Iris pigment epithelial cell (primary cell): ENCODE measurements at regions not wholly inside any gene's neighbourhood (a gene's known extent, or its start where the extent isn't known, plus 50 kb on each side); places are given as distances from the start of the nearest gene placed in this dataset.
"Not testable (repeated sequence)": the region's sequence is repeated elsewhere in the genome, so short reads cannot be mapped to it uniquely, and the experiment has no call there.

Source experiments
- DNase-seq: peaks from one replicate; pipeline ENCODE4 v3.0.0-alpha.2; 2011; ENCODE audit warnings: low read depth

DNA sequence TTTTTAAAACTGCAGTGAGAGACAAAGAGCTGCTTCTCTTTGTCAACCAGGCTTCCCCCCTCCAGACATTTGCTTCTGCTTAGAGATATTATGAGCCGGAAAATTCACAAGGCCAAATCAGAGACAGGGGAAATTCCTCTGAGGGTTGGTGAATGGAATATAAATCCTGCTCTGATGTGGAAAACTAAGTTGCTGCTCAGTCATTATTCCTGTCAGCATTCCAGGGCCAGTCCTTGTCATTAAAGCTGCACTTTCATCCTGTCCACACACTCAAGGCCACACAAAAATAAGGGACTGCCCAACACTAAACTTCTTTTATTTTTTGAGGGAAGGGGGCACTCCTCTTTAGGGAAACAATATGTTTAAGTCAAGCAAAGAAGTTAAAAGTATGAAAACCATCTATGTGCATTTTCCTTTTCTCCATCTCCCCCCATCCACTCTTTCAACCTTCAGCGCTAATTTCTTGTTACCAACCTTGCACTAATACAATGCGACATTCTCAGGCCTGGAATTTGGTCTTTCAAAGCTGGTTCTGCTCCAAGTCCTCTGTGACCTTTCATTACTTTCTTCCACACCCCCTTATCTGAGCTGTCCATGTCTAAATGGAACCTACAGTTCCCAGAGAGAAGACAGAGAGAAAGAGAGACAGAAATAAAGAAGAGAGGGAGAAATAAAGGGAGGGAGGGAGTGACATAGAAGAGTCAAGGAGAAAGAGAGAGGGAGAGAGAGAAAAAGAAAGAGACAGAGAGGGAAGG is 118.9 kb upstream of the S1PR3 start:
- no peak for DNase-seq

DNA sequence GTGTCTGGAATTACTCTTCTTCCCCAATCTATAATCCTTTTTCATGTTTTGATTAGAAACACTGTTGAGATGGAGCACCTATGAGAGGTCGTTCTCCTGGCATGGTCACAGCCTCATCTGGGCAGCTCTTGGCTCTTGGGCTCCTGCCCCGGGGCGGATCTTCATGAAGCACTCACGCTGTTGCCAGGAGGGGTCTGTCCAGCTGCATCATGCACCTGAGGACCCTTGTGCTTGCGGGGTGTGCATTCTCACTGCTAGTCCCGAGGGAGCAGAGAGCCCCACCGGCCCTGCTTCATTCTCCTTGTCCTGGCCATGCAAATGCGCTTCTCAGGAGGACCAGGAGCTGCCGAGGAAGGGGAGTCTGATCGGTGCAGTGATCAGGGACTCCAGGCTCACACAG is 117.6 kb upstream of the S1PR3 start:
- no peak for DNase-seq

DNA sequence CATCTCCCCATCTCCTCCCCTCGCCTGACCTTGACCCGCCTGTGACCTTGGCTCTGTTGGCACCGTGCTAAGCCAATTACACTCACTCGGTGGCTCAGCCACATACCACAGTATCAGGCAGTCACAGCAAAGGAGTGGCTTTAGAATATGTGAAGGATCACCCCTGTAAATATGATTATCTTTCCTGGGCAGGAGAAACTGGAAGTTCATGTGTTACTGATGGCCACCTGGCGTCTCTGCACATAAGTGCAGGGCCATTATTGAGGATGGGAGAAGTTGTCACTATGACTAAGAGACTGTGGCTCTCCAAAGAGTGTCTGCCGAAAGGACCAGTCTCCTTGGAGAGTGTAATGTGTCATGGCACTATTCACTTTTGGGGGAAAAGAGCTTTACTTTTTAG is 116.9 kb upstream of the S1PR3 start:
- no peak for DNase-seq

DNA sequence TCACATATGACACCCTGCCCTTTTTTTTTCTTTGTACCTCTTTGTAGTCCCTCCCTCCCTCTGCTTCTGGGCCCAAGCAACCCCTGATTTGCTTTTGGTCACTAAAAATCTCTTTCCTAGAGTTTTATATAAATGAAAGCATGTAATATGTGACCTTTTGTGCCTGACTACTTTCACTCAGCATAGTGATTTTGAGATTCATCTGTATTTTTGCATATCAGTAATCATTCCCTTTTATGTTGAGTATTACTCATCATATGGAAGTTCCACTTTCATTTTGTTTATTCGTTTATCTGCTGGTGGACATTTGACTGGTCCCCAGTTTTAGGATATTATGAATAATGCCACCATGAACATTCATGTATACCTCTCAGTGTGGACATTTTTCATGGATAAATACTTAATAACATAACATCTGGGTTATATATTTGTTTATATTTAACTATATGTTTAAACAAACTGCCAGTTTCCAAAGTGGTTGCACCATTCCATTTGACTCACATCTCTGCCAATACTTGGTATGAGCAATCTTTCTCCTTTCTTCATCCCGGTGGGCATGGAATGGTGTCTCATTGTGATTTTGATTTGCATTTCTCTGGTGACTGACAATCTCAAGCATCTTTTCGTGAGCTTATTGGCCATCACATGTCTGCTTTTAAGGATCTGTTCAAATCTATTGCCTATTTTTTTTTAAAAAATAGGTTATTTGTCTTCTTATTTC is 115.7 kb upstream of the S1PR3 start:
- DNase-seq: no peak

- no peak for DNase-seq
Observed at GRCh38 chr9:88880199-88880598, 111.1 kb upstream of the S1PR3 start.

- DNase-seq: not testable (repeated sequence)
Observed at GRCh38 chr9:88884291-88884690, 107.0 kb upstream of the S1PR3 start.

DNA sequence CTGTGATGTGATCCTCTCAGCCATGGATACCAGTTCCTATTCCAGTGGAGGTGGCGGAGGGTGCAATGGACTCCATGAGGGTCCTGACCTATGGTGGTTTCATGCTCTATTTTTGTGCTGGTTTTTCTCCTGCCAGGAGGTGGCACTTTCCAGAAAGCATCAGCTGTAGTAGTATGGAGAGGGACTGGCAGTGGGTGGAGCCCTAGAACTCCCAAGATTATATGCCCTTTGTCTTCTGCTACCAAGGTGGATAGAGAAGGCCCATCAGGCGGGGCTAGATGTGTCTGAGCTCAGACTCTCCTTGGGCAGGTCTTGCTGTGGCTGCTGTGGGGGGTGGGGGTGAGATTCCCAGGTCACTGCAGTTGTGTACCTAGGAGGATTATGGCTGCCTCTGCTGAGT is 104.5 kb upstream of the S1PR3 start:
- DNase-seq: not testable (repeated sequence)

- peak; percentile 38 for DNase-seq
Observed at GRCh38 chr9:88889386-88889785, 101.9 kb upstream of the S1PR3 start.

GRCh38 chr9:88890546-88890945 is 100.7 kb upstream of the S1PR3 start:
- peak; percentile 19 for DNase-seq

GRCh38 chr9:88891040-88891439 is 100.2 kb upstream of the S1PR3 start:
- no peak for DNase-seq

- DNase-seq: no peak
Observed at GRCh38 chr9:88892724-88893123, 98.5 kb upstream of the S1PR3 start.

DNA sequence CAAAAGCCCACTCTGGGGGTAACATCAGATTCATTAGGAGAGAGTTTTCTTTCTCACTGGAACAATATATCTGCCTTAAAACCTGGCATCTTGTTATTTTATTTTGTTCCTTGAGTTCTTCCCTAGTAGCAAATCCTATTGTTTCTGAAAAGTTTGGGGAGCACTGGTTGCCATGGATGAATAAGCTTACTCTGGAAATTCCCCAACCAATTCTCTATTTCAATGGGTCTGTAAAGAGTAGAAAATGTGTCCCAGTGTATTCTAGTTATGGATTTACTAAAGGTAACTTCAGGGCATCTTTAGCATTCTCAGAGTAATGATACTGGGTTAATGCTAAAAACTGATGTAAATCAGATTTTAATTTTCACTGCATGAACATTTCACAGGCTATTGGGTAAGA is 94.2 kb upstream of the S1PR3 start:
- no peak for DNase-seq

DNA sequence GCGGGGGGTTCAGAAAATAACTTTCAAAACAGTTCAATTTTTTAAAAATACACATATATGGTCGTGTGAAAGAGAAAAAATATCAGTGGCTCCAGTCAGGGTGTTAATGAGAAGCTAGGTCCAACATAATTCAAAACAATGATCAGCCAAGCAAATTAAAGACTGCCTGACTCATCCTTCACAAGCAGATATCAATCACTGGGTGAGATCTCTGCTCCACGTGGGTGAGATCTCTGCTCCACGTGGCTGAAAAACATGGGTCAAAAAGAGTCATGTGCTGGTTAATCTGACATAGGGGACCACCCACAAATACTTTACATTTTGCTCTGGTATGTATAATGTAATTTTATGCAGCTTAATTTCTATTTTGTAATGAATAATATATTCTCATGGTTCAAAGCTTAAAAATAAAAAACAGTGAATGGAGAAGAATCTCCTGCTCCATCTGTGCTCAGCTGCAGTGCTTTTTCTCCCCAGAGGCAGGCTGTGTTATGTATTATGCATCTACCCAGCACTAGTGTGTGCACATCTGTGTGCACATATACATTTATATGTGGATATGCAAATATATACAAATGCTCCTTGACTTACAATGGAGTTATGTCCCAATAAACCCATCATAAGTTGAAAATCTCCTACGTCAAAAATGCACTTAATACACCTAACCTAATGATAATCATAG is 93.1 kb upstream of the S1PR3 start:
- DNase-seq: no peak

DNA sequence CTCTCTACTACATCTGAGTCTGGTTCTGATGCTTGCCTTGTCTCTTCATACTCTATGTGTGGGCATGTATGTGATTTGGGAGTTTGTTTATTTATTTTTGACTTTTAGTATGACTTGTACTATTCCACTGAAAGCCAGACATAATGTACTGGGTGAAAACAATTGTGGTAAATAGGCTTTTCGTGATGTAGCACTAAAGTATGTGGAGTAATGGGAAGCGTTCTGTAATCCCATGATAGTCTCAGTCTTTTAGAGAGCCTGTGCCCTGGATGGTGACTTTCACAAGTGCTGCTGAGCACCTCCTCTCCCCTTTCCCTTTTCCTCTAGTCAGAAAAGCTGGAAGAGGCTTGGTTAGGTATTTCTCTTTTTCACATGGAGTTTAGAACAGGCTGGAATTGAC is 85.8 kb upstream of the S1PR3 start:
- DNase-seq: peak; percentile 75

- DNase-seq: no peak
Observed at GRCh38 chr9:88915916-88916315, 75.4 kb upstream of the S1PR3 start.

DNA sequence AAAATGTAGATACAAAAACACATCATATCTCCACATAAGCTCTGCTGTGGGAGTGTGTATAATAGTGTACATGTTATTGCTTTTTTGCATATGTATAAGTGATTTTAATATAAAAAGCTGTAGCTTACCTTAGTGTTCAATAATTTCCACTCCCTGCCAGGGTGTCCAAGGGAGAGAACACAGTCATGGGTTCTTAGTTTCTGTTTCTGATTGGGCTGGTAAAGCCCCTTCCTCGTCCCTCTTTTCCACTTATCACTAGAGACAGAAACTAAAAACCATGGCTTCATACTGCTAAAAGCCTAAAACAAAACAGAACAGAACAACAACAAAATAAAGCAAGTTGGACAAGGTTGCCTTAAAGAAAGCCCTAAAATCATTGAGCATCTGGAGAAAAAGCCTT is 74.4 kb upstream of the S1PR3 start:
- DNase-seq: no peak

DNA sequence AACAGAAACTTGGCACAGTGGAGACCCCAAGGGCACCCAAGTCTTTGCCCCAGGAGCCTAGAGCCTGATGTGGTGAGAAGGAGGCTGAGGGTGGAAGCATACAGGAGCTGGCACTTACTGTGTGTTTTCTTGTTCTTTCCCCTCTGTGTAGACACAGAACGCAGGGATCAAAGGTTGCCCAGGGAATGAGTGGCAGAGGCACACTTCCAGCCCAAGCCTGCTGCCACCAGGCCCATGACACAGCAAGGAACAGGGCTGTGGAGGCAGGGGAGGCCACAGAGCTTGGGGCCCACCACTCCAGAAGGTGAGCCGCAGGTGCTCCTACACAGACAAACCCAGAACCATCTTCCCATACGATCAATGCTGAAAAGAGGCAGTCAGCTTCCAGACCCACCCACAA is 73.9 kb upstream of the S1PR3 start:
- DNase-seq: no peak

GRCh38 chr9:88918537-88918936 is 72.7 kb upstream of the S1PR3 start:
- not testable (repeated sequence) for DNase-seq

GRCh38 chr9:88920645-88921044 is 70.6 kb upstream of the S1PR3 start:
- DNase-seq: no peak

- no peak for DNase-seq
Observed at GRCh38 chr9:88922091-88922490, 69.2 kb upstream of the S1PR3 start.

GRCh38 chr9:88923092-88923491 is 68.2 kb upstream of the S1PR3 start:
- no peak for DNase-seq

DNA sequence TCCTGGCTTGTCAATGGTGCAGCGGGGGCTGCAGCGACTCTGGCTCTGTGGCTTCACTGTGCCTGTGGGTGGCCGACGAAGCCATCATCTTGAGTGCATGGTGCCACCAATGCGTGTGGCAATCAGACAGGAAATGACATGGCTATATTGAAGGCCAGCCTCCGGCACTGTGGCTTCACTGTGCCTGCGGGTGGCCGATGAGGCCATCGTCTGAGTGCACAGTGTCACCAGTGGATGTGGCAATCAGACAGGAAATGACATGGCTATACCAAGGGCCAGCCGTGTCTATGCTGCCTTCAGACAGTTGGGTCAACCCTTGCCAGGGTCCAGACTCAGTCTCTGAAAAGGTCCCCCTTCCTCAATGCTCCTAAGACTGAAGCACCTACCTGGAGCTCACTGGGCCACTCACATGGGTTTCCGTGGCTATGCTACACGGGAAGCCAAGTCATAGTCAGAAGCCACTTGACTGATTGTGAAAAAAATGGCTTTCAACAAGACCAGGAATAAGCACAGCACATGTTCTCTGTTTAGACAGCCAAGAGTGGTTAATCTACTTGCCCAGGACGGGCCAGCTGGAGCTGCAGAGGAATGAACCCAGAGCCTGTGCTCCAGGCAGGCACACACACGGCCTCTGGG is 67.5 kb upstream of the S1PR3 start:
- DNase-seq: no peak

- no peak for DNase-seq
Observed at GRCh38 chr9:88925481-88925880, 65.8 kb upstream of the S1PR3 start.
